B cell (primary cell): ENCODE measurements at regions not wholly inside any gene's neighbourhood (a gene's known extent, or its start where the extent isn't known, plus 50 kb on each side); places are given as distances from the start of the nearest gene placed in this dataset.

ENCODE experiments used
- CTCF ChIP-seq: fragments of 200-600 bp; IDR thresholded peaks from one replicate; pipeline ENCODE4 v1.8.0; 2022; ENCODE audit warnings: antibody characterized with exemption, mild to moderate bottlenecking
- EZH2 ChIP-seq: IDR thresholded peaks from 2 replicates; pipeline ENCODE4 v1.6.1; 2012; ENCODE audit warnings: borderline replicate concordance, low read depth, mild to moderate bottlenecking, moderate library complexity, low read length; ENCODE audit not compliant: insufficient read depth, poor library complexity, severe bottlenecking

- no peak for TF ChIP-seq CTCF
- no peak for TF ChIP-seq EZH2
Observed at GRCh38 chr14:97594306-97594705, 797.1 kb downstream of the VRK1 start.
